GM20431 (cell line): ENCODE measurements at regions not wholly inside any gene's neighbourhood (a gene's known extent, or its start where the extent isn't known, plus 50 kb on each side); places are given as distances from the start of the nearest gene placed in this dataset.

ENCODE experiments used
- in situ Hi-C: fragments of 300-500 bp; cut with MseI, MboI; formaldehyde crosslinking; loops from one replicate; pipeline ENCODE4 v1.15.0; 2020; ENCODE audit warnings: low sequenced_read_pairs; ENCODE audit not compliant: unreplicated experiment

DNA sequence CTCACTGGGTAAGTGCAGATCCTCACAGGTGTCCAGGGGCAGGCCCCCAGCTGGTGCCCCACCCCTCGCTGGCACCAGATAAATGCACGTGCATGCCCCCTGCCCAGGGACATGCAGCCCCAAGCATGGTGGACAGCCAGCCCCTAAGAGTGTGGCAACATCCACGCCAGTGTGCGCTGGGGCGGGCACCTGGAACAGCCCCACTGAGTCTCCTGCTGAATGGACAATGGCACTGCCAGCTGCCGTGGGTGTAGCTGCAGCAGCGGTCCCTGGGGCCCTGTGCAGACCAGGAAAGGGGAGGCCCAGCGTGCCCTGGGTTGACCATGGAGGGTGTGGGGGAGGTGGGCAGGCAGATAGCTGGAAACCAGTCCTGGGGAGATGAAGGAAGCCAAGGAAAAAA, 538.7 kb upstream of the SGCG start:
- in situ Hi-C loops = no loop called here

DNA sequence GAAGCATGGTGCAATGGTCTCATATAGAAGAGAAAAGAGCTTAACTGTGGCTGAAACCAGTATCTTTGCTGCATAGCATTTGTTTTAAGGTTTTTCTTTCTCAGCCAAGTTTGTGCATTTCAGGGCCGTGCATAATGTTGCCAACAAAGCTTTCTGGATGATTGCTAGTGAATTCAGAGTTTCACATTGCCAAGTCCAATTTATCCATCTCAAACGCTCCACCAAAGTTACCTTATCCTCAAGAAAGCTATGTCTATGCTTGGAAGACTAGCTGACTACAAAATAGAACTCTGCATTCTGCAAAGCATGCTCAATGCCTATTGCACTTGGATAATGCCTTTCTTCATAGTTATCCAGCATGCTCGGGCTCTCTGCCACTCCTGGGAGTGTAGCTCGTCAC, 535.8 kb upstream of the SGCG start:
- in situ Hi-C loops = no loop called here

DNA sequence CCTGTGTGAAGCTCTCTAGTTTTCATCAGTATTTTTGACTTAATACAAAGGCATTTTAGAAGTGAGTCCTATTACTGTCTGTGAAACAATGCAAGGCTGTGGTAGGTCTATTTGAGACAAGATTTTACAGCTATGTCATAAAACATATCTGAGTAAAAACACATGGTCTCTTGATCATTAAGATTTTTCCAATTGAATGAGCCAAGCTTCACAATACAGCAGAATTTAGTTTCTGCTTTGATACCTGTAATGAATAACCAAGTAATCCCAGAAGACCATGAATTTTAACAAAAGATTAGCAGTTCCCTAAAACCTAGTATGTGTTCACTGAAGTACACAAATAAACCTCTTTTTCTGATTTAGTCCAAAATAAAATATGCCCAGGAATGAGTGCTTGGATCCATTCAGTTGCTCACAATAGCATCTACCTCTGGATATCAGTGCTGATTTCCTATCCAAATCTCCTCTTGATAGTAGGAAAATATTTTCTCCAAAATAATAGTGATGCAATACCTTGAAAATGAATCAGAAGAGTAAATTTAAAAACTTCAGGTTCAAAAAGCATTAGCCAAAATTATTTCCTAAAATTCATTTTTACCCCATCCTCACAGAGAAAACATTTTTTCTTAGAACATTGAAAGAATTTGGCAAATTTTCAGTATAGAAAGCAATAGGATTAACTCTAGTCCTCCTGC, 533.5 kb upstream of the SGCG start:
- in situ Hi-C loops = no loop called here

DNA sequence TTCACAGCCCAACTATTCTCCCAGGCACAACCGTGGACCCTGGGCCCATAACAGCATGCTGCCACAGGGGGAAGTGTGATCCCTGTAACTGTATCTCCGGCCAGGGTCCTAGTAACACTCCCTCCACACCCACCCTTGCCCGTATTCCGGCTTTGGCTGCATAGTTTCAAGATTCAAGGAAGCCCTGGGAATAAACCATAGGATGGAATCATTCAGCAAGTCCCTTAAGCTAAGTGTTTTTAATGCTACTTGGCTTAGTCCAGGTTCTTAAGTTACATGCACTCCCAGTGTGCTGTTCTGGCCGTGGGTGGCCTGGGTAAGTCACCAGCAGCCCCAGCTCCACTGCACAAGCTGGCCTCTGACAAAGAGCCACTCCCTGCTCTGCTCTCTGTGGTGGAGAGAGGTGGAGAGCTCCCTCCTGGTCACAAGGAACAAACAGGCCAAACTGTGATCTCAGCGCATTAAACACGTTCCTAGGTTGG, 532.4 kb upstream of the SGCG start:
- in situ Hi-C loops = no loop called here

DNA sequence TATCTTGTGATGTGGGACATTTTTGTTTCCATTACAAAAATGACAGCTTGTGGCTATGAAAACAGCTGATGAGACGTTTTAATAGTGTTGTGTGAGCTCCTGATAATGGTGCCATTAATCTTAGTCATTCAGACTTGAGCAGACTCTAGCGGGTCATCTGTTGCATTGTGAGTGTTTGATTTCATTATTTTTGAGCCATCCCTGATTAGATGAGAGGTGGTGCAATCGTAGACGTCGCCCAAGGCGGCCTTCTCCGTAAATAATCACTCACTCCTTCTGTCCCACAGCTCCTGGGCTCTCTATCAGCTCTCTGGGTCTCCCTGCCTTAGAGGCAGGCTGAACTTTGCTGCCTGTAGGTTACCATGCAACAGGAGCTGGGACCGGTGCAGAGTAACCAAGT, 528.0 kb upstream of the SGCG start:
- in situ Hi-C loops = no loop called here

DNA sequence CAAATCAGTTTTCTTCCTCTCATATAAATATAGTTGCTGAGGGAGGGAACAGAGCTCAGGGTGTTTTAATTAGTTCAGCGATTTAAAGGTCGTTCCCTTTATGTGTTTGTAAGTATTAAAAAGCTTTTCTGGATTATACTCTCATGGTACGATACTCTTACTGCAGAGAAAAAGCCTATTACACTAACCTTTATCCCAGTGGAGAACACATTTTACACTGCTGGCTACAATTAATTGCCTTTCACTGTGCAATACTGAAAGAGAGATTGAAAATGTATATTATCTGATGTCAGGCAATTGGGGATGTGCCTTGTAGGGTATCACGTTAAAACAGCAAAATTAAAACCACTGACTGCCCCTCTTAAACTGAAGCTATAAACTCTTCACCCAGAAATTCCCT, 526.9 kb upstream of the SGCG start:
- in situ Hi-C loops = no loop called here

DNA sequence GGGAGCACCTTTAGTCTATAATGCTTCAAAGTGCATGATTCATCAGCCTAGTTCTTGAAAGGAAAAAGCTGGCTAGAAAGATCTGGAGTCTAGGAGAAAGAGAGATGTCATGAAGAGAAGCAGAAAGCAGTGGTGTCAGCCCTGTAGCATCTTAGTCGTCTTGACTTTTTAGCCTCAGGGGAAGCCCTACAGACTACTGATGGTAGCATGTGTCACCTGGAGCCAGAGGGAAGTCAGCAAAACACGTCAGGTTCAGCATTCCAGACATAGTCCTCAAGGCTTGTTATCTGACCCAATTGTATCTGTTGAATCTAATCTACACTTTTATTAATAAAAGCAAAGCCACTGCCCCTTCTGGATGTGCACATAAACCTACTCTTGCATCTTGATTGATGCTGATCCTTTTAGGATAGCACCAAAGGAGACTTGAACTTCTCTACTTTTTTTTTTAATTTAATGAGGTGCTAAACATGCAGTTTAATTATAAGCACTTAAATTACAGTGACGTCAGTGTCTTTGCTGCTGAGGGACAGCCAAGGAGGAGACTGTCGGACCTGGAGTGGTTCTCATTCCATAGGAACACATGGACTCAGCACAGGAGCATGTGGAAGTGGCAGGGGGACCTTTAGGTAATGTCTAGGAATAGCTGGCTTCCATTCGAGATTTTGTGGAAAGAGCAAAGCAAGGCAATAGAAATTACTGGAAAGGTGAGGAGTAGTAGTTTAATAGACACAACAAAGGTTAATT, 525.5 kb upstream of the SGCG start:
- in situ Hi-C loops = no loop called here

DNA sequence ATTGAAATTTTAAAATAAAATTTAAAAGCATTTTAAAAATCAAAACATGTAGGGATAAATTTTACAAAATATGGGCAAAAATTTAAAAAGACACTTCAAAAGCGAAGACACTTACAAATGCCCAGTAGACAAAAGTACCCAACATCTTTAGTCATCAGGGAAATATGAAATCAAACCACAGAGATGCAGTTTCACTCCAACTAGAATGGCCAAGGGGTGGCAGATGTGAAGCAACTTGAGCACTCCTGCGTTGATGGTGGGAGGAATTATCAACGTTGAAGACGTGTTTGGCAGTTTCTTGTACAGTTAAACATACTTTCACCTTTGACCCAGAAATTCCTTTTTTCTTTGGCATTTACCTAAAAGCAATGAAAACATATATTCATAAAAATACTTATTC, 518.0 kb upstream of the SGCG start:
- in situ Hi-C loops = no loop called here

DNA sequence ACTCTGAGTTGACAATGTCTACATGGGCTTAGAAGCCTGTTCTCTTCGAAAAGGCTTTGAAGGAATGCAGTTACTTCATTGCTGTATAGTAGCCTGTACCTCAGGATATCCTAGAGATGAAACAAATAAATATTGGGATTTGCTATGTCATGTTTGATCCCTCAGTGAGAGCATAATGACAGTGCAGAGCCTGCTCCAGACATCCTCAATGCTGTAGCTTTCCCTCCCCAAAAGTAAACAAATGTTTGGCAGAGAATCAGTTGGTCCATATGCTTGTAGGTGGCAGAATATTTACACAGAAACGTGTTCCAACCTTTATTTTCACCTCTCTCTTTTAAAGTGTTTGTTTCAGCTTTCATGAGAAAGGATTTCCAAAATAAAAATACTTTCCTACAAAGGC, 515.3 kb upstream of the SGCG start:
- in situ Hi-C loops = no loop called here

DNA sequence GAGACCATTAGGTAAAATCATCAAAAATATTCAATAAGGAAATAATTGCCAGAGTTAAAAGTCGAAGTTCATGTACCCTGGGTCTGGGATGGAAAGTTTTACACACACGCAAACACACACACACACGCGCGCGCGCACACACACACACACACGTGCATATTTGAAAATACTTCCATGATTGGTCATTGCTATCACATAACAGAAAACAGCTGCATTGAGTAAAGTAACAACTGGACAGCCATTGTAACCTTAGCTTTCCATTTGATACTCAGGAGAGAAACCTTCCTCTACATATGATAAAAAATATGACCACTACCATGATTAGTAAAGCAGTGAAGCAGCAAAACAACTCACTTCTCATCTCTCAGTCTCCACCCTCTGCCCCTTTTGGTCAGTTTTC, 490.0 kb upstream of the SGCG start:
- in situ Hi-C loops = no loop called here

DNA sequence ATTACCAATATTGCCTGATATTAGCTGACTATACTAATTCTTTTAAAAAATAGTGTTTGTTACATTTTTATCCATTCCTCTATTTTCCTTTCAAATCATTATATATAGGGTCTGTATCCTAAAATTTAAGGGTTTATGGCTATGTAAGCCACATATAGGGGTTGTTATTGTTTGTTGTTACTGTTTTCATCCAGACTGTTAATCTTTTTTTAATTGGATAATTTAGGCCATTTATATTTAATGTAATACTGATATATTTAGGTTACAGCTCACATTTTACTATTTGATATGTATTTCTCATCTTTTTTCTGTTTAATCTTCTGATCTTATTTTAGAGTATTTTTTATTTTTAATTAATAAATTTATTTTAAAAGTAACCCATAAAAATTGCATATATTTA, 487.1 kb upstream of the SGCG start:
- in situ Hi-C loops = no loop called here

DNA sequence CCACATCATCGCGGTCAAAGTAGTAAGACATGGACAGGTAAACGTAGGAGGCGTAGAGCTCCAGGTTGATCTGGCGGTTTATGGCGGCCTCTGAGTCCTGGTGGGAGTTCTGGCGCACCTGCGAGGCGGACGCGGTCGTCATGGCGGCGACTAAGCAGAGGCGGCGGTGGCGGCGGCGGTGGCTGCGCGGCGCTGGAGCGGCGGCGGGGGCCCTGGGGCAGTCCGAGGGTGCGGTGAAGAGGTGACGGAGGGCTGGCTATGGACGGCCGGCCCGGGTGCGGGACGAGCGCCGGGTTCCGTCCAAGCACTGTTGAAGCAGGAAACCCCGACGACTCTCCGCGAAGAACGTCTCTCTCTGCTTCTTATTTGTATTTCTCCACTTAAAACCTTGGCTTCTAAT, 484.3 kb upstream of the SGCG start:
- in situ Hi-C loops = no loop called here

DNA sequence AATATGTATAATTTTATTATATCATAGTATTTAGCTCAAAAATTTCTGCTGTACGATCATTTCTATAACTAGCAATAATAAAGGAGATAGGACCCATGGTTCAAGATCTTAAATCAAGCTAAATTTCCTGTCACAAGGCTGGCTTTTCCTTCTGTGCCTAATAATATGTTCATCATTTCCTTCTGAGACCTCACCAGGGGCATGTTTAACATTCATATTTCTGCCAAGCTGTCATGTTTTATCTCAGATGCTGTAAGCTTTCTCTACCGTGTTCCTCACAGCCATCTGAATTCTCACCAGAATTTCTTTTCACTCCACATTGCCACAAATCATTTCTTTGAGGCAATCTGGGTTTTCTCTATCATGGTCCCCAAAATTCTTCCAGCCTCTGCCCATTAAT, 482.3 kb upstream of the SGCG start:
- in situ Hi-C loops = no loop called here

DNA sequence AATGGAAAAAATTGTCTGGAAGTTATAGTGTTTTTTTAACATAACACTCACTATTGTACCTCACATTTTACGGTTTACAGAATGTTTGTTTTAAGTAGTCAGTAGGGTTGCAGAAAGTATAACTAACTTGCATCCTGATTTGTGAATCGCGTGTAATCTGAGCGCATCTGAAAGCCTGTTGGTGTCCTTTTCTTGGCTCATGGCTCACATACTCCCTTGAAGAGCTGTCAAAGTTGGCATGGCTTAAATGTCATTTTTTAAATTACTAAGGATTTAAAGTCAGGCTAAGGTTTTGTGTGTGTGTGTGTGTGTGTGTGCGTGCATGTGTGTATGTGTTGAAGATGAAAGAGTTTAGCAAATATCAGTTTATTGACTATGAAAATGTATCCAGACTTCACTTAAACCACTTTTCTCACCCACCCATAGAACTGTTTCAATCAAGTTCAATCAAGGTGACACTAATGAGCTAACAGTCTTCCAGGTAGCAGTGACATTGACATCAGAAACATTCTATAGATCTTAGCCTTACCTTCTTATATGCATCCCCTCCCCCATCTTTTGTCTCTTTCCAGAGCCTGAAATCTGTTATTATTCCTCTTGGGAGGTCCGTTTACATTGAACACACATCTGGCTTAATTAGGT, 480.4 kb upstream of the SGCG start:
- in situ Hi-C loops = no loop called here

DNA sequence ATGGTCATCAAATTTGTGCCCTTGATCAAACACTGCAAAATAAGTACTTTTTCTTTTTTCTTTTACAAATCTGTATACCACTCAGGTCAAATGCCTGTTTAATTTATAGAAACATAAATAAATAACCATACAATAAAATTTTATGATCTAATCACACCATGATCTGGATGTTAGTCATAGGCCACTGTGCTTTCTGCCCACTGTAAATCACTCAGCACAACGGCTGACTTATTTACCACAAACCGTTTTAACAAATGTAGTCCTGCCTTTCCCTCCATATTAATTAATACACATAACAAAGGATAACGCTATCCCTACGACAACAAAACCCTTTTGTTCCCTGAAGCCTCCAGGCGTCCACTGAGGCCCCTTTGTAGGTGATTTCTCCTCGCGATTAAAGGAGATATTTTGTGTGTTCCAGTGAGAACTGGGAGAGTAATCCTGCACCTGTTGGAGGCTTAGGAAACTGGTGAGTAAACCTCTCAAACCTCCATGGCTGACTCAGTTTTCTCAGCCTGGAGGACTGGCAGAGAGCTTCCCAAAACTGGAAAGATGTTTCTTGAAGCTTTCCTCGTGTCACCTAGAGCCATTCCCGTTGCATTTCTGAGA, 477.1 kb upstream of the SGCG start:
- in situ Hi-C loops = no loop called here

DNA sequence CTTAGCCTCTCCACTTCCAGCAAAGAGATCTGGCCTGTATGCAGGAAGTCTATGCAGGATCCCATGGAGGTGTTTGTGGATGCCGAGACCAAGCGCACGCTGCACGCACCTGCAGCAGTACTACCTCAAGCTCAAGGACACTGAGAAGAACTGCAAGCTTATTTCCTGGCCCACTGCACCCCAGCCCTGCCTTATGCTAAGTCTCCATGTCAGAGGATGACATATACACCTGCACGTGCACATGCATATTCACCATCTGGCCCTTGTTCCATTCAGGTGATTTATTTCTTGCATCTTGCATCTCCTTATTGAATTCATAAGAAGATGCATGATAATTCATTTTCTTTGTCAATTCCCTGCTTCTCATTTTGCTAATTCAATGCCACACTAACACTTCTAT, 472.8 kb upstream of the SGCG start:
- in situ Hi-C loops = no loop called here

DNA sequence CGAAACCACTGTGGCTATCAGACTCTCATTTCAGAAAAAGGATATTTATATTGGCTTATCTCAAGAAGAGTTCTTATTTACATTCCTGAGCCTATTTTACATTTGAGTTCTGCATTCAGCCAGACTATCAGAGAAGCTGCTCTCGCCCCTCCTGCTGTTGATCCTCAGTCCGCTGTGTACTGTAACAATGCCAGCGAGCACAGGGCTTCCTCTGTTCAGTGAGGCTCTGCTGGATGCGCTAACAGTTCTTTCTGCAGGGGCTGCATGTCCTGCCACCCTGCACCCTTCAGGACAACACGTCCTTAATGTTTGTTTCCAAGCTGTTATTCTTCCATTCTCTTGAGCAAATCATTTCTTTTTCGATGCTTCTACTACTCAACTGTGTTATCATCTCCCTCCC, 463.7 kb upstream of the SGCG start:
- in situ Hi-C loops = no loop called here

DNA sequence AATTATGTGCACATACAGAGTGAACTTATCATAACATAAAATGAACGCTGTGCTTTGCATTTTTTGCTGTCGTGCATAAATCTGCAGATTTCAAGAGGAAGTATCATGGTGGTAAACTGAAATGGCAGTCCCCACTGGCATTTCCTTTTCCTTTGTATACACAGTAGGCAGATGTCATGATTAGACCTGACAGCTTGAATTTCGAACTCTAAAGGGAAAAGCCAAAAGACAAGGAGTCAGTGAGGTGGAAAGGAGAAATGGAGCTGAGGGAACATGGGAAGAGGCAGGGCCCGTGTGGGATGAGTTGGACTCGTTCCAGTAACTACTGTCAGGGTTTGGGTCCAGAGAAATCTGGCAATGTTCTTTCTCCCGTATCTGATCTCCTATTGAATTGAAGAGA, 454.1 kb upstream of the SGCG start:
- in situ Hi-C loops = loop anchor here (25.0 kb wide), 1 partner anchor 1089 kb away; no protein-coding TSS in a partner anchor

DNA sequence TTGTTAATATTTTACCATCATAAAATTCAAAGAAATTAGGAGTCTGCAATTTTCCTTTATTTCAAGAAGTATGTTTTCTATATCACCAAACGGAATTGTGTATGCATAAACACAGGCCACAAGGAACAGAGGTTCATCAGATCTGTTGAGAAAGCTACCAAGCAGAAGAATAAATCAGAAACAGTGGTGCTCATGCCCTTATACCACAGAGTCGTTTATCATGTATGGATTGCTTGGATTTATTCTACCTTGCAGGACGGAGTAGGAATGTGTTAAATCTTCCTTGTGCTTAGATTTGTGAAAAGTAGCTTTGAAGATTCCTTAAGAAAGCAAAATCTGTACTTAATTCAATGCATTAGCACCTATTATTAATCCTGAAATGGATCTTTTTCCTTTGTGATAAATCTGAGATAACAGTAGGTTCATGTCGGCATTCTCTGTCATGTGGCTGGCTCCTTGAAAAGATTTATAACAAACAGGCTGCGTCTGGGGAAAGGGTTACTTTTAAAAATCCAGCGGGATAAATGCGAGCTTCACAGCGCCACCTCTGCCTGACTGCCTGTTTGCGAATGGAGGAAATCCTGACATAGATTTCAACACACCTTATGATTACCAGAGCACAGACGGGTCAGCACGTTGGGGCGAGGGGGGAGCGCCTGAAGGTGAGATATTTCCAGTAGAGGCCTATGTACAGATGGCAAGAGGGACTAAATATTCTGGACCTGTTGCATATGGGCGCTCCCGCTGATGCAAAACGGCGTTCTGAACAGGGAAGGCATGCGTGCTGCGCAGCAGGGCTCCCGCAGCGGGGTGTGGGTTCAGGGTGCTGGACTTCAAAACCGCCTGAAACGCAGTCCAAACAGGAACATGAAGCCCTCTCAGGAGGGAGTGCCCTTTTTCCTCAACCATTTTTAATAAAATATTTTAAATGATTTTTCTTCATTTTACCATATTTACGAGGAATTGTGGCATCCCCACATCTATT, 445.5 kb upstream of the SGCG start:
- in situ Hi-C loops = loop anchor here (25.0 kb wide), 1 partner anchor 1098 kb away; no protein-coding TSS in a partner anchor
